Endodermal cell (in vitro differentiated cells): ENCODE measurements at regions not wholly inside any gene's neighbourhood (a gene's known extent, or its start where the extent isn't known, plus 50 kb on each side); places are given as distances from the start of the nearest gene placed in this dataset.

Source experiments
- DNase-seq: peaks from one replicate; pipeline ENCODE4 v3.0.0-alpha.2; 2017
- H3K27ac ChIP-seq: 2 replicates; pipeline ENCODE4 v1.5.1; 2013; ENCODE audit warnings: mild to moderate bottlenecking, low read depth, low read length, moderate library complexity
- H3K27me3 ChIP-seq: 2 replicates; pipeline ENCODE4 v1.6.1; 2013; ENCODE audit warnings: mild to moderate bottlenecking, low read length, moderate library complexity; ENCODE audit not compliant: insufficient read depth, control insufficient read depth, poor library complexity, severe bottlenecking
- H3K36me3 ChIP-seq: 2 replicates; pipeline ENCODE4 v1.7.0; 2013; ENCODE audit warnings: mild to moderate bottlenecking, low read length, moderate library complexity; ENCODE audit not compliant: control insufficient read depth, insufficient read depth
- H3K4me1 ChIP-seq: one replicate; pipeline ENCODE4 v1.7.0; 2013; ENCODE audit warnings: low read length; ENCODE audit not compliant: control insufficient read depth, insufficient read depth
- H3K4me3 ChIP-seq: 2 replicates; pipeline ENCODE4 v1.5.1; 2013; ENCODE audit warnings: mild to moderate bottlenecking, low read length, moderate library complexity
- H3K9ac ChIP-seq: 2 replicates; pipeline ENCODE4 v1.6.1; 2013; ENCODE audit warnings: mild to moderate bottlenecking, low read length, moderate library complexity; ENCODE audit not compliant: poor library complexity, severe bottlenecking; ENCODE audit errors: extremely low read depth
- H3K9me3 ChIP-seq: 2 replicates; pipeline ENCODE4 v1.6.1; 2013; ENCODE audit warnings: mild to moderate bottlenecking, low read length, moderate library complexity; ENCODE audit not compliant: control insufficient read depth
- H3K27ac Mint-ChIP-seq: 2 replicates; pipeline ENCODE4 v1.8.0; 2020; ENCODE audit warnings: mixed read lengths
- H3K27me3 Mint-ChIP-seq: 2 replicates; pipeline ENCODE4 v1.8.0; 2021; ENCODE audit warnings: mild to moderate bottlenecking, mixed read lengths; ENCODE audit not compliant: insufficient read depth
- H3K36me3 Mint-ChIP-seq: 2 replicates; pipeline ENCODE4 v1.8.0; 2020; ENCODE audit warnings: low read depth, mixed read lengths
- H3K4me1 Mint-ChIP-seq: 2 replicates; pipeline ENCODE4 v1.8.0; 2020; ENCODE audit warnings: mixed read lengths
- H3K4me3 Mint-ChIP-seq: 2 replicates; pipeline ENCODE4 v1.8.0; 2020; ENCODE audit warnings: mild to moderate bottlenecking, moderate library complexity, mixed read lengths
- H3K9me3 Mint-ChIP-seq: 2 replicates; pipeline ENCODE4 v1.8.0; 2020; ENCODE audit warnings: mild to moderate bottlenecking, mixed read lengths
- WGBS, 2 experiments: methylation state at CpG; one replicate each; pipeline versions ENCODE4 v1.1.5 to v1.1.7; 2013; ENCODE audit warnings: missing lambda C conversion rate in 2 of 2, mixed read lengths in 1 of 2; ENCODE audit not compliant: insufficient coverage in 1 of 2, insufficient read length in 1 of 2; 5-methylcytosine and 5-hydroxymethylcytosine counted together
- TF ChIP-seq, protein P1 (sequence below): fragments of 200-600 bp; sonication (generic); conservative IDR thresholded peaks from 2 replicates; pipeline ENCODE4 v1.5.0; 2021; ENCODE audit warnings: antibody characterized with exemption, mild to moderate bottlenecking

GRCh38 chr17:72065556-72065955, 55.3 kb upstream of the SOX9 start:
- H3K9me3 Mint-ChIP-seq = no peaks in the 10 kb centered on the region
- no peak overlapping the region for H3K27ac ChIP-seq
- H3K4me1 Mint-ChIP-seq = peaks cover 7% of the 10 kb centered on the region
- H3K4me3 ChIP-seq = no peak overlapping the region
- H3K27me3 ChIP-seq = no peaks in the 10 kb centered on the region
- 86 to 96% methylated on average over 3 to 4 of the region's 4 CpGs for WGBS, 2 experiments
- TF ChIP-seq, protein P1, sequence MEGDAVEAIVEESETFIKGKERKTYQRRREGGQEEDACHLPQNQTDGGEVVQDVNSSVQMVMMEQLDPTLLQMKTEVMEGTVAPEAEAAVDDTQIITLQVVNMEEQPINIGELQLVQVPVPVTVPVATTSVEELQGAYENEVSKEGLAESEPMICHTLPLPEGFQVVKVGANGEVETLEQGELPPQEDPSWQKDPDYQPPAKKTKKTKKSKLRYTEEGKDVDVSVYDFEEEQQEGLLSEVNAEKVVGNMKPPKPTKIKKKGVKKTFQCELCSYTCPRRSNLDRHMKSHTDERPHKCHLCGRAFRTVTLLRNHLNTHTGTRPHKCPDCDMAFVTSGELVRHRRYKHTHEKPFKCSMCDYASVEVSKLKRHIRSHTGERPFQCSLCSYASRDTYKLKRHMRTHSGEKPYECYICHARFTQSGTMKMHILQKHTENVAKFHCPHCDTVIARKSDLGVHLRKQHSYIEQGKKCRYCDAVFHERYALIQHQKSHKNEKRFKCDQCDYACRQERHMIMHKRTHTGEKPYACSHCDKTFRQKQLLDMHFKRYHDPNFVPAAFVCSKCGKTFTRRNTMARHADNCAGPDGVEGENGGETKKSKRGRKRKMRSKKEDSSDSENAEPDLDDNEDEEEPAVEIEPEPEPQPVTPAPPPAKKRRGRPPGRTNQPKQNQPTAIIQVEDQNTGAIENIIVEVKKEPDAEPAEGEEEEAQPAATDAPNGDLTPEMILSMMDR = no peak
- DNase-seq = no peak
- H3K27me3 Mint-ChIP-seq = peaks cover 12% of the 10 kb centered on the region
- H3K36me3 Mint-ChIP-seq = no peaks in the 10 kb centered on the region
- no peaks in the 10 kb centered on the region for H3K4me1 ChIP-seq
- no peaks in the 10 kb centered on the region for H3K9me3 ChIP-seq
- H3K36me3 ChIP-seq = no peaks in the 10 kb centered on the region
- no peak overlapping the region for H3K9ac ChIP-seq
- H3K4me3 Mint-ChIP-seq = no peak overlapping the region
- no peak overlapping the region for H3K27ac Mint-ChIP-seq

- DNase-seq = no peak
- Mint-ChIP-seq H3K4me3 (no peak overlapping the region), H3K9me3 (no peaks in the 10 kb centered on the region), H3K4me1 (peaks cover 7% of the 10 kb centered on the region), H3K27ac (no peak overlapping the region), H3K36me3 (no peaks in the 10 kb centered on the region), H3K27me3 (peaks cover 14% of the 10 kb centered on the region)
- Histone ChIP-seq H3K9ac (no peak overlapping the region), H3K27me3 (peaks cover 7% of the 10 kb centered on the region), H3K36me3 (no peaks in the 10 kb centered on the region), H3K27ac (no peak overlapping the region), H3K9me3 (no peaks in the 10 kb centered on the region), H3K4me1 (no peaks in the 10 kb centered on the region), H3K4me3 (no peak overlapping the region)
- TF ChIP-seq, protein P1 = no peak
- 100% methylated on average over 1 of the region's 1 CpG; no CpG with 5 or more reads in 1 of the 2 experiments for WGBS, 2 experiments
Observed at GRCh38 chr17:72068643-72069042, 52.2 kb upstream of the SOX9 start.

- no peak for DNase-seq
Observed at GRCh38 chr17:72069586-72070202, 51.1 kb upstream of the SOX9 start.

More at GRCh38 chr17:72069586-72070202, 51.1 kb upstream of the SOX9 start:
- H3K27me3 Mint-ChIP-seq = peaks cover 19% of the 10 kb centered on the region
- TF ChIP-seq, protein P1 = no peak
- peaks cover 7% of the 10 kb centered on the region for H3K4me1 Mint-ChIP-seq
- 85% methylated on average over 2 of the region's 2 CpGs; no CpG with 5 or more reads in 1 of the 2 experiments for WGBS, 2 experiments
- H3K27ac Mint-ChIP-seq = no peak overlapping the region
- Histone ChIP-seq H3K4me3 (no peak overlapping the region), H3K27ac (no peak overlapping the region), H3K36me3 (no peaks in the 10 kb centered on the region), H3K9ac (no peak overlapping the region), H3K27me3 (peaks cover 7% of the 10 kb centered on the region), H3K9me3 (no peaks in the 10 kb centered on the region), H3K4me1 (no peaks in the 10 kb centered on the region)
- no peaks in the 10 kb centered on the region for H3K9me3 Mint-ChIP-seq
- H3K36me3 Mint-ChIP-seq = no peaks in the 10 kb centered on the region
- H3K4me3 Mint-ChIP-seq = no peak overlapping the region
